CD1c-positive myeloid dendritic cell (primary cell): ENCODE measurements at regions not wholly inside any gene's neighbourhood (a gene's known extent, or its start where the extent isn't known, plus 50 kb on each side); places are given as distances from the start of the nearest gene placed in this dataset.
A peak's percentile ranks its signal among the peaks of the same experiment; 100 is the strongest.

ENCODE experiments used
- DNase-seq: peaks from one replicate; pipeline ENCODE4 v3.0.0-alpha.2; 2016; ENCODE audit errors: extremely low spot score

DNA sequence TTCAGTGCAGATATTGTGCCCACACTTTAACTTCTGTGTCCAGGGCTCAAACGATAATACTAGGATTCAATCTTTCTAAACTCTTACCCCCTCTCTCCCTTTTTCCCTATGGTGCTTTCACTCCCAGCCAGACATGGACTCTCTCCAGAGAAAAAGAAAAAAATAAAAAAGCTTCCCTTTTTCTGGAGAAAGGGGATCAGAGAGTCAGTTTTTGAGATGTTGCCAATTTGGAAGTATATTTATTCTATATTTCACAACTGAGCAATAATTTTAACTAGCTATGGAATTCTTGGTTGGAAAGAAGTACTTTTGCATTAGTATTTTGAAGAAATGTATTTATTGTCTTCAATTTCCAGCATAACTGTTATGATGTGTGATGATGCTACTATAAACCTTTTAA lies 72.2 kb upstream of the ZFP64 start:
- DNase-seq = no peak

DNA sequence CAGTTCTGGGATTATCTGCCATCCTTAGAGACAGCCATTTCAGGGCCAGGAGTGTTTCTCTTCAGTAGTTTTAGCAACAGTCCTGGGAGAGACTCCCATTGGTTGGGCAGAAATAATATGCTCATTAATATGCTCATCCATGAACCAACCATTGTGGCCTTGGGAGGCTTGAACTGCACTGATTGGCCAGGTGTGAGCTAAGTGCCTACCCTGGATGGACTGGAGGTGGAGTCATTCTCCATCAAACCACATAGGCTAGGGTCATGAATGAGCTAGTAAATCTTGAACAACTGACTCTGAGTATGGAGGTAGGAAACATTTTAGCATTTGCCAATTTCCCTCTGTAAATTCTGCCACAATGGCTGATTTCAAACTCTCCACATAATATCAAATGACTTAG lies 70.2 kb upstream of the ZFP64 start:
- DNase-seq = no peak

DNA sequence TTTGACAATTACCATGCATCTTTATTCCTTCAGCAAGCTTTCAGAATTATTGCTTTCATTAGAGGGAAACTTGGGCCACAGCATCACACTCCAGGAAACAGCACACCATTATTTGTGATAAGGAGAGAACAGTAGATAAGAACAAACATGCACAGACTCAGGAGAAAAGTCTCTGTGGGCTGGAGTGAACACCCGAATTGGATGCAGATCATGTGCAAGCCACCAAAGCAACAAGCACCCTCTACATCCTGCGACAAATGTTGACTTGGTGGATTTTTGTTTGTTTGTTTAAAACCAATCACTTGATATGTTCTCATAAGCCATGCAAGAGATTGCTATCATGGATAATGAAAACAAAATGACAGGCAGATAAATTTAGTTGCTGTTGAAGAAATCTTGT lies 67.7 kb upstream of the ZFP64 start:
- no peak for DNase-seq

DNA sequence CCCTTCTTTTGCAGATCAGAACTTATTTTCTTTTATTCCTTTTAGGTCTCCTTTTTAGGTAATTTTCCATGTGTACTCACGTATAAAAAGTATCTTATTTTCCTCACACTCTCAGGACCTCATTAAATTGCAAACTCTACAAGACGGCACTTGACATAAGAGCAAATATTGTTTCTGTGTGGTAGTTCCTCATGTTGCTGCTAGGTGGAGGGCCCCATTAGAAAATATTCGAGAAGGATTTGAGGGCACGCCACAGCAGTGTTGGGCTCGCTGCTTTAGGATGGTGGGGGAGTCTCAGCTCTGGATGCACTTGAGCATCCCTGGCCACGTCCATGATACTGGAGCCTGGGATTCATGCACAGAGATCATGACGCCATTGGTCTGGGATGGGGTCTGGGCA lies 64.9 kb upstream of the ZFP64 start:
- no peak for DNase-seq

DNA sequence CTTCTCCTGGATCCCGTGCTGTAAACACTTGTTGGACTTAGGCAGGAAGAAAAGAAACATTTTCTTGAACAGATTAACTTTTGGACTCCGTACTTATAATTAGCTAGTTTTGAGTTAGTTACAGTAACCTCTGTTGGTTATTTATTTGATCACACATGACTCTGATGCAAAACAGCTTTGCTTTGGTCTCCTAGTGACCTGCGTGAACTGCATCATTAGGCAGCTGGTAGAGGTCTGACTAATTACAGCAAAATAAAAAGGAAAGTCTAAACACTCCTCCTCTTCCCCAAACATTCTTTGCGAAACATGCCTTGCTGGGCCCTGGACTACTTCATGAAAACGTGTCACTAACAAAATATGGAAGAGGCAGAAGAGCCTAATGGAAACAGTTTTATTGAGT lies 61.1 kb upstream of the ZFP64 start:
- no peak for DNase-seq

DNA sequence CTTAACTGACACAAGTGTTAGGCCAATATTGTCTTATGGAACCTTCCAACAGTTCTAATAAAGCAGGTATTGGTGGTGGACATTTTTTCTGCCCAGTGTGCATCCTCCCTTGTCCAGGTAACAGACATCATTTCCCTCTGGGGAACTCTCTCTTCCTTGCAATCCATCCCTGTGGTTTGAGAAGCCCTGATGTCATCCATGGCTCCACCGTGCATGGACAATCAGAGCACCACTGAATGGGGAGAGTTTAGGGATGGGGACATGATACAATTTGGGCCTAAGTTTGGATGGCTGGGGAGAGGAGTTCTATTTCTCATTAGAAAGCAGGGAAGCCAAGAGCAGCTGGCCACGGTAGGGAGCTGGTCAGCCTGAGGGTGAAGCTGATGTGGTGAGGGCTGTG lies 60.2 kb upstream of the ZFP64 start:
- DNase-seq = no peak

DNA sequence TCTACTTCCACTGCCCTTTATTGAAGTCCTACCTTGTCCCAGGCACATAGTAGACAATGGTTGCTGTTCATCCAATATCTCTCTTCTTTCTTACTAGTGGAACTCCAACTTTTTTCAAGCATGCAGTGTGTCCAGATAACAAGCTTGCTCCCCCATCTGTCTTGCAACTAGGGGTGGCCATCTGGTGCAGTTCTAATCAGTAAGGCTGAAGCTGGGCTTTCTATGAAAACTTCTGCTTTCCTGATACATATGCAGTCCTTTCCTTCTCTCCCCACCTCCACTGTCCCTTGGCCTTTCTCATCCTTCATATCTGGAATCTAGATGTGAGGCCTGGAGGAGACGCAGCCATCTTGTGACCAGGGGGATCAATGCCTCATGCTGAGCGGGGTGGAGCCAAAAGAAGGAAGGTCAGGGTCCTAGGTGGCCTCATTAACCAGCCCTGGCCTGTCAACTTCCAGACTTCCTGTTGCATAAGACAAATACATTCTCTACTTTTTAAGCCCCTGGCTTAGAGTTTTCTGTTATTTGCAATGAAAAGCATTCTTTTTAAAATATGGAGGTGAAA lies 59.6 kb upstream of the ZFP64 start:
- no peak for DNase-seq

DNA sequence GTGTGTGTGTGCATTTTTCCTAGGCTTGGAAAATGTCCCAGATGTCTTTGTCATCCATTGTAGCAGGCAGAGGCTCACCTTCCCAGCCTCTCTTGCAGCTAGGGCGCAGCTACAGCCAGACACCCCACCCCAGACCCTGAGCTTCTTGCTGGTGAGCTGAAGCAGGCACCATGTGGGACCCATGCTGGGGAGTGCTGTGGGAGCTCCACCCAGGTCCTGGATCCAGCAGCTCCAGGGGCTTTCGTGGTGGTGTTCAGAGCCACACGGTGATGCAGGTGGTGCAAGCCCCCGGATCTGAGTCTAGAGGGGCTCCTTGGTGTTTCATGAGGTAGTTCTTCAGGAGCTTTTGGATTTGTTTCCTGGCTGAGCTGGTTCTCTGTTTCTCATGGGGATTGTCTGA lies 56.0 kb upstream of the ZFP64 start:
- no peak for DNase-seq

DNA sequence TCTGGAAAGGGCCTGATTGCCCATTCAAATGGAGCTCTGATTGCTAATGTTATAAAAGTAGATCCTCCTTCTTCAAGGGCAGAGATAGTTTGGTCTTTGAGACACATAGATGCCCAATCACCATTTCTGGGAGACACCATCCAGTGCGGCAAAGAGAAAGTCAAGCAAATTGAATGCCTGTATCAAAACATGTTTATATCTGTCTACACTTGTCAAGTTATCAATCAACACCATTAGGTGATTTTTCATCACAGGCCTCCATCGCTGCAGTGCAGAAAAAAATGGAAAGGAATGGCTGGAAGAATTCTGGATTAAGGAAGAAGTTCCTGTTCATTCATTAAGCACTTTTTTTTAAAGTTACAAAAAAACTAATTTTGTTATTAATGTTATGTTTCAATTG lies 54.8 kb upstream of the ZFP64 start:
- no peak for DNase-seq

DNA sequence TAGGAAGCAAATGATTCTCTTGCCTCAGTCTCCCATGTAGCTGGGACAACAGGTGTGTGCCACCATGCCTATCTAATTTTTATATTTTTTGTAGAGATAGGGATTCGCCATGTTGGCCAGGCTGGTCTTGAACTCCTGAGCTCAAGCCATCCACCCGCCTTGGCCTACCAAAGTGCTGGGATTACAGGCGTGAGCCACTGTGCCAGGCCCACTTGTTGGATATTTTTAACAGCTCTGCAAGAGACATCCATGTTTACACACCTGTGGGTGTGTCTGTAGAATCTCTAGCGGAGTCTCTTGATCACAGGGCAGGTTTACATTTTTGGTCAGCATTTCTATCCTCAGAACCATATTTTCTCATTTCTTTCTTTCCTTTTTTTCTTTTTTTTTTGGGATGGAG lies 53.1 kb upstream of the ZFP64 start:
- DNase-seq = no peak

DNA sequence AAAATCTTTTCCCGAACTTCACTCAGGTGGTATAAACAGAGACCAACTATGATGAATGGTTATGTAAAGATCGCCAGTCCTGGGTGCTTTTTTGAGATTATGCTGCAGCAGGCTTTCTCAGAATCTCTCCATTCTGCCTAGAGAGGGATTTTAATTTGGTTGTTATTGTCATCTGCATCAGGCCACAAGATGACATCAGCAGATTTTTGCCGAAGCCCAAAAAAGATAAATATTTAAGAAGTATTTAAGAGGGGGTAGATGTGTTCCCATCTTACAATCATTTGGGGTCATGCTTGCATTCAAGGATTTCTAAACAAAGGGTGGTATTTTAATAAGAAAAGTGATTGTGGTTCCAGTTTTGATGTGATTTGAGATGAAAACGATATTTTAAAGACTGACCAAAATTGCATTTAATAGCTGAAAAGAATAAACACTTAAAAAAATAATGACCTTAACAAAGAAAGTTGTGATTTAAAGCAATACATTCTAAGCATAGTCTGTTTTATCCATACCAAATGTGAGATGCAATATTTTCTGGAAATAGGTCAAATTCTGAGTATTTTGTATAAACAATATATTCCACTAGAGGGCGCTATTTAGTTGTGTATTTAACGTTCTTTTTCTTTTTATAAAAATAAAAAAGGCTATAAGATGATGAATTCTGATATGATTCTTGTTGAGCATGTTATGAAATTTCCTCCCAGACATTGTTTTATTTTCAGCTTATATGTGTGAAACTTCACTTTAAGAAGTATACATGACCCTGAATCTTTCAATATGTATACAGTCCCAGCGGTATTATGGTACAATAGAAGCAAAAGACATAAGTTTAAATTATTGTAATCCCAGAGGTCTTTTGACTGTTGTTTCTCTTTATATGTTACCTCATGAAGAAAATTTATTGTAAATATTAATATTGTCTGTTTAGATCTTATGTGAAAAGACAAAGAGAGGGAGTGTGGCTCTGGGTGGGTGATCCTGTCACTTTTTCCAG lies 51.0 kb upstream of the ZFP64 start:
- DNase-seq = peak; percentile 67
